ENCODE measurements at regions not wholly inside any gene's neighbourhood (a gene's known extent, or its start where the extent isn't known, plus 50 kb on each side); places are given as distances from the start of the nearest gene placed in this dataset.
"Not testable (repeated sequence)": the region's sequence is repeated elsewhere in the genome, so short reads cannot be mapped to it uniquely, and the experiment has no call there.

DNA sequence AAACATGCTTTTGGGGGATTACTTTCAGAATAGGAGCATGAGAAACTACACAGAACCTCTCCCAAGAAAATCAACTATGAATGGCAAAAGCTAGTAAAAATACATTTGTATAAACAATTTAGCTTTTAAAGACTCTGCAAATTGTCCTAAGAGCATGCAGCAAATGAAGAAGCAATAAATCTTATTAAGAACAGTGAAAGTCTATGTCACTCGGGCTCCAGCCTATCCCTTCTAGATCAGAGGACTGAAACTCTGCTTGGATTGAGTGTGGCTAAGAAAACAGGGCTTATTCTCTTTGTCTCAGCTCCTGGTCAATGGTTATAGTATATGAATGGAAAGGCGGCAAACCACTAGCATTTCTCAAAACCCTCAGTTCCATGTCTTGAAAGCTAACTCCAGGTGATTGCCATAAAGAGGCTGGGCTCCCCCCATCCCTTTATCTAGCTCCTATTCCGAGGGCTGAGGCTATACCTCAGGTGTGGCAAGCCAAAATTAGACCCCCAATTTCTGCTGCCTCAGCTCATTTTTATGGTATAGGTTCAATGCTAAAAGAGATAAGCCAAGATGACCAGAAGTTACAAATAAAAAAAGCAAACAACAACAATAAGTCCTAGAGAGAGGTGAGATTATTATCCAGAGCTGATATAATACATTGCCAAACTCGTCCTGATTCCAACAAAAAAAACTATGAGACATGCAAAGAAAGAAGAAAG lies 953.2 kb downstream of the SLITRK6 start:
- FAIRE-seq: no peak
- DNase-seq (ENCODE audit: extremely low spot score, insufficient read length, low read depth): no peak

- FAIRE-seq (no peak), DNase-seq (ENCODE audit: extremely low spot score, insufficient read length, low read depth) (no peak)
Observed at GRCh38 chr13:84844473-84844872, 954.7 kb downstream of the SLITRK6 start.

DNA sequence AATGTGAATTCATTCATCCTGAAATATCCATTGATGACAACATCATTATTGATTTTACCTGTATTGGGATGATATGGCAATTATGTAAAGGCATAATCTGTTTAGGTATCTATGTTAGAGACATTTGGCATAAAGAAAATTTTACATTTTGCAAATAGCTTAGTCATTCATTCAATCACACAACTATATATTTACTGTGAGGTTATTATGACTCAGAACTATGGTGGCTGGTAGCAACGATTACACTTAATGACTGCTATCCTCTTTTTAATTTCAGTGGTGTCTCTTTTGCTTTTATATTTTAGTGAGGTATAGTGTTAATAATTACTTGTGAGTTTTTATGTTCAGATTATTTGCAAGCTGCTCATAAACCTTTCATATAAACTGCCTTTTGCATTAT lies 955.9 kb downstream of the SLITRK6 start:
- no peak for DNase-seq (ENCODE audit: extremely low spot score, insufficient read length, low read depth)
- FAIRE-seq: no peak

DNA sequence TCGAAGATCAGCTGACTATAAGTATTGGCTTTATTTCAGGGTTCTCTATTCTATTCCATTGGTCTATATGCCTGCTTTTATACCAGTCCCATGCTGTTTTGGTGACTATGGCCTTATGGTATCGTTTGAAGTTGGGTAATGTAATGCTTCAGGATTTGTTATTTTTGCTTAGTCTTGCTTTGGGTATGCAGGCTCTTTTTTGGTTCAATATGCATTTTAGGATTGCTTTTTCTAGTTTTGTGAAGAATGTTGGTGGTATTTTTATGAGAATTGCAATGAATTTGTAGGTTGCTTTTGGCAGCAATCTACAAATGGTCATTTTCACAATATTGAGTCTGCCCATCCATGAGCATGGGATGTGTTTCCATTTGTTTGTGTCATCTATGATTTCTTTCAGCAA lies 951.9 kb upstream of the SLITRK1 start:
- DNase-seq (ENCODE audit: extremely low spot score, insufficient read length, low read depth): no peak
- no peak for FAIRE-seq

- FAIRE-seq (no peak), DNase-seq (ENCODE audit: extremely low spot score, insufficient read length, low read depth) (no peak)
Observed at GRCh38 chr13:84831666-84832657, 949.7 kb upstream of the SLITRK1 start.

- DNase-seq (ENCODE audit: extremely low spot score, insufficient read length, low read depth) (no peak), FAIRE-seq (no peak)
Observed at GRCh38 chr13:84823528-84823927, 941.3 kb upstream of the SLITRK1 start.

DNA sequence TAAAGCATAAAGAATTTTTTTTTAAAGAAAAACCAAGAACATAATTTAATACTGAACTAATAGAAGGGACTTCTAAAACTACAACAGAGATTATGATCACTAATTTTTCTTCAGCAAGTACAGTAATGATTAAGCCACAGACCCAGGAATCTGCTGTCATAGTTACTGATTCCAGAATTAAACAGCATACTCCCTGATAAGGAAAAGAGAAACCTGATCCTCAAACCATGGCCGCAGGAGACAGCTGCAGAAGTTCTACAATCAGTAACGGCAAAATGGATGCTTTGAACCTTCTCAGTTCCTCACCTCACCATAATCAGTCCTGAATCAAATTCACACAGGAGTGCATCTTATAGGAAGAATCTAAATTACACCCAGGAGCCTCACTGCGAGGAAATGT lies 939.0 kb upstream of the SLITRK1 start:
- no peak for FAIRE-seq

DNA sequence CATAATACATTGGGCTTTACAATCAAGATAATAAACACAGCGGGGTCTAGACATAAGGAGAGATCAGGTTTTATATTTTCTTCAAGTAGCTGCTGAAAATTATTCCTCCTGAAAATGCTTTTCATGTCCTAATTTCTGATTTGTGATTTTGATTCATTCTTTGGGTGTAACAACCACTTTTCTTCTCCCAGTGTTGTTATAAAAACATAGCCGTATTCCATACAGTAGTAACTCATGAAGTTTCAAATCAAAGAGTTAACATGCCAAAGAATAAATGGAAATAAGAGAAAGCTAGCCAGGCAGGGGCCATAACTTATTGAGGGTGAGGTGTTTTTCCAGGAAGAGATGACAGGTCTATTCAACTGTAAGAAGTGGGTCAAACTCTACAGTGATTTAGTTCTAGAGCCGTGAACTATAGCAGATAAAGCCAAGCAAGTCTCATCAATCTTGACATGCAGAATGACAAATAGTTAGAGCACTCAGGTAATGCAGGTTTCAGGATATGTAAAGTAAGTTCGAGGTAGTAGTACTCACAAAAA lies 934.4 kb upstream of the SLITRK1 start:
- DNase-seq (ENCODE audit: extremely low spot score, insufficient read length, low read depth): no peak
- no peak for FAIRE-seq

More for the DNA sequence above, 939.0 kb upstream of the SLITRK1 start:
- no peak for DNase-seq (ENCODE audit: extremely low spot score, insufficient read length, low read depth)

GRCh38 chr13:84812789-84813188 lies 930.5 kb upstream of the SLITRK1 start:
- DNase-seq (ENCODE audit: extremely low spot score, insufficient read length, low read depth) (no peak), FAIRE-seq (no peak)

- FAIRE-seq (no peak), DNase-seq (ENCODE audit: extremely low spot score, insufficient read length, low read depth) (no peak)
Observed at GRCh38 chr13:84812078-84812477, 929.8 kb upstream of the SLITRK1 start.

GRCh38 chr13:84810781-84811180 lies 928.5 kb upstream of the SLITRK1 start:
- DNase-seq (ENCODE audit: extremely low spot score, insufficient read length, low read depth) (no peak), FAIRE-seq (no peak)

DNA sequence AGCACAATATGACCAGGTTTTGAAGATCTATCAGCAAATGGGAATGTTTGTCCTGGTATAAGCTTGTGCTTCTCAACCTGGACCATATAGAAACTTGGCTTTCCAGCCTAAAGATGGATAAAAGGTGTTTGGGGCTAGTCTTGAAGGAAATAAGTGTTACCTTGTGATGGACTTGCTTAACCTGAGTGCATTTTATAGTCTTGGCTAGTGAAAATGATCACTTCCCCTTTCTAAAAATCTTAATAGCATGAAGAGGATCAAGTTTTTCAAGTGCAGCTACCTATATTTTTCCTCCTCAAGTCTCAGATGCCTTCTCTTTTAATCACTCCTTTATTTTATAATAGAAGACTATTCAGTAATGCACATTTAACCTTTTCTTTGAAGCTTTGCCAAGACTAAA lies 919.8 kb upstream of the SLITRK1 start:
- FAIRE-seq (no peak), DNase-seq (ENCODE audit: extremely low spot score, insufficient read length, low read depth) (no peak)

DNA sequence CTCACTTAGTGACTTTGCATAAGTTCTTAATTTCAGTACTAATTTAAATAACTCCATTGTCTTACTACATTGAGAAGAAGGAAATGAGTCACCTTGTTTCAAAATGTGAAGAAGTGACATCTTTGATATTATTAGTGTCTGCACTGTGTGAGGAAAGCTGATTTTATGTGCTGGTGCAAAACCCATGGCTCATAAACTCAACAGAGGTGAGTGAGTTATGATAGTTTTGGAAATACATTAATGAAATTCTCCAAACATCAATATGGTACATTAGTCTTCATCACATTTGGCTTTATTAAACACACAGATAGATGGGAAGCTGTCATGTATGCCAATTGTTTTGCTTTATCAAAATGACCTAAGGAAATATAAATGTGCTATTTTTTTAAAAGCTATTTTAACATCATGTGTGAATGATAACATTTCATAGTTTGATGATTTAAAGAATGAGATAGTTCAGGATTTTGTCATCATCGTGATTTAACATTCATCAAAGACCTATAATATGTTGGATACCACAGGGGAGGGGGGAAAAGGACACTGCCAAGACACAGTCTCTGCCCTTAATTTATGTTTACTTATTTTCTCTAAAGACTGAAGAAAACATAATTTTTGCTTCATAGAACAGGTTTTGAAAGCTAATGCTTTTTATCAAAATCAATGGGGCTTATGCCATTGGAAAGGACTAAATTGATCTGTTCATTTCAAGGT lies 902.3 kb upstream of the SLITRK1 start:
- DNase-seq (ENCODE audit: extremely low spot score, insufficient read length, low read depth): no peak
- FAIRE-seq: no peak

GRCh38 chr13:84777316-84777715 lies 895.0 kb upstream of the SLITRK1 start:
- no peak for FAIRE-seq
- DNase-seq (ENCODE audit: extremely low spot score, insufficient read length, low read depth): no peak

- no peak for FAIRE-seq
- no peak for DNase-seq (ENCODE audit: extremely low spot score, insufficient read length, low read depth)
Observed at GRCh38 chr13:84776593-84776992, 894.3 kb upstream of the SLITRK1 start.

GRCh38 chr13:84775920-84776319 lies 893.6 kb upstream of the SLITRK1 start:
- not testable (repeated sequence) for FAIRE-seq; DNase-seq (ENCODE audit: extremely low spot score, insufficient read length, low read depth)

DNA sequence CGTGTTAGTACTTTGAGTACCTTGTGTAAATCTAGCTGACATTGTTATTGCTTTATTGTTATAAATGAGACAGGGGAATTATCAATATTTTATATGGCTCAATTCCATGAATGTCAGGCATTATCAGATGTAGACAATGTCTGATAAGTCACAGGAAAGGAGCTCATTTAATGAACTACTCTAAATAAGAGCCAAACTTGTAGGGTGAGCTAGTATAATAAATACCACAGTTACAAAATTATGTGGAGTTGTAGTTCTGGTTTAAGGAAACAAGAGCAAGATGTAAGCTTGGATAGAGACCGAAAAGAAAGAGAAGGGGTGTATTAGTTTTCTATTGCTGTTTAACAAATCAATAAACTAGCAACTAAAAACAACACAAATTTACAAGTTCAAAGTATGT lies 891.8 kb upstream of the SLITRK1 start:
- DNase-seq (ENCODE audit: extremely low spot score, insufficient read length, low read depth): no peak
- FAIRE-seq: no peak

DNA sequence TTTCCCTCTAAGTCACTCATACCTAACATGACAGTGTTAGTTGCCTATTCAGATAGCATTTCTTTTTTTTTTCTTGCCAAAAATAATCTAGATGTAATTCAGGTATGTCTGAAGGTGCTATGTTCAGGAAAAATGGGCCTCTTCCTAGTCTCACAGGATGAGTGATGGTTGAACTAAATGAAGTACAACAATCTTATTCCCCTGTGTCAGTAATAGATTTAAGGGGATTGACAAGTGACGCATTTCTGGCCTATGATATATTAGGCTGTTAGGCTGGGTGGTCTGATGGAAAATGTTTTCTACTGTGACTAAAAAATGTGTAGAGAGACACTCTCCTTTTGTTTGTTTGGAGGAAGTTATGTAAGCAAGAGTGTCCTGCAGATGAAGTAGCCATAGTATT lies 878.7 kb upstream of the SLITRK1 start:
- FAIRE-seq: no peak

GRCh38 chr13:84749126-84749525 lies 866.9 kb upstream of the SLITRK1 start:
- no peak for DNase-seq (ENCODE audit: extremely low spot score, insufficient read length, low read depth)
- no peak for FAIRE-seq

More for the DNA sequence above, 878.7 kb upstream of the SLITRK1 start:
- DNase-seq (ENCODE audit: extremely low spot score, insufficient read length, low read depth): no peak

GRCh38 chr13:84745051-84745551 lies 862.8 kb upstream of the SLITRK1 start:
- FAIRE-seq (no peak), DNase-seq (ENCODE audit: extremely low spot score, insufficient read length, low read depth) (no peak)
